ENCODE measurements at regions not wholly inside any gene's neighbourhood (a gene's known extent, or its start where the extent isn't known, plus 50 kb on each side); places are given as distances from the start of the nearest gene placed in this dataset.

GRCh38 chr1:193774536-193775323 is 588.3 kb upstream of the B3GALT2 start:
- Mint-ChIP-seq H3K9me3 (peaks cover 5% of the 10 kb centered on the region), H3K27ac (no peak overlapping the region), H3K27me3 (no peaks in the 10 kb centered on the region), H3K36me3 (no peaks in the 10 kb centered on the region), H3K4me3 (no peak overlapping the region), H3K4me1 (no peaks in the 10 kb centered on the region)
- ATAC-seq: no peak

- Mint-ChIP-seq H3K27me3 (no peaks in the 10 kb centered on the region), H3K36me3 (no peaks in the 10 kb centered on the region), H3K4me3 (no peak overlapping the region), H3K9me3 (peaks cover 5% of the 10 kb centered on the region), H3K27ac (no peak overlapping the region), H3K4me1 (no peaks in the 10 kb centered on the region)
- ATAC-seq: no peak
Observed at GRCh38 chr1:193771596-193771995, 585.2 kb upstream of the B3GALT2 start.

GRCh38 chr1:193769651-193770050 is 583.2 kb upstream of the B3GALT2 start:
- H3K36me3 Mint-ChIP-seq: no peaks in the 10 kb centered on the region
- H3K27me3 Mint-ChIP-seq: no peaks in the 10 kb centered on the region
- ATAC-seq: no peak
- H3K27ac Mint-ChIP-seq: no peak overlapping the region
- H3K4me3 Mint-ChIP-seq: no peak overlapping the region
- H3K9me3 Mint-ChIP-seq: no peaks in the 10 kb centered on the region
- no peaks in the 10 kb centered on the region for H3K4me1 Mint-ChIP-seq

GRCh38 chr1:193767886-193768285 is 581.5 kb upstream of the B3GALT2 start:
- Mint-ChIP-seq H3K27me3 (no peaks in the 10 kb centered on the region), H3K4me1 (no peaks in the 10 kb centered on the region), H3K27ac (no peak overlapping the region), H3K9me3 (no peaks in the 10 kb centered on the region), H3K4me3 (no peak overlapping the region), H3K36me3 (no peaks in the 10 kb centered on the region)
- ATAC-seq: no peak

- Mint-ChIP-seq H3K27me3 (no peaks in the 10 kb centered on the region), H3K9me3 (no peaks in the 10 kb centered on the region), H3K4me3 (no peak overlapping the region)
Observed at GRCh38 chr1:193766329-193766728, 579.9 kb upstream of the B3GALT2 start.

GRCh38 chr1:193763266-193763665 is 576.9 kb upstream of the B3GALT2 start:
- Mint-ChIP-seq H3K4me1 (no peaks in the 10 kb centered on the region), H3K27me3 (no peaks in the 10 kb centered on the region), H3K4me3 (no peak overlapping the region), H3K27ac (no peak overlapping the region), H3K9me3 (no peaks in the 10 kb centered on the region), H3K36me3 (no peaks in the 10 kb centered on the region)
- ATAC-seq: no peak

More at GRCh38 chr1:193766329-193766728, 579.9 kb upstream of the B3GALT2 start:
- ATAC-seq: no peak
- Mint-ChIP-seq H3K4me1 (no peaks in the 10 kb centered on the region), H3K27ac (no peak overlapping the region), H3K36me3 (no peaks in the 10 kb centered on the region)

GRCh38 chr1:193762236-193762635 is 575.8 kb upstream of the B3GALT2 start:
- no peak for ATAC-seq
- Mint-ChIP-seq H3K4me3 (no peak overlapping the region), H3K27ac (no peak overlapping the region), H3K27me3 (no peaks in the 10 kb centered on the region), H3K36me3 (no peaks in the 10 kb centered on the region), H3K4me1 (no peaks in the 10 kb centered on the region), H3K9me3 (no peaks in the 10 kb centered on the region)

GRCh38 chr1:193755441-193755840 is 569.0 kb upstream of the B3GALT2 start:
- Mint-ChIP-seq H3K4me3 (no peak overlapping the region), H3K36me3 (no peaks in the 10 kb centered on the region), H3K27ac (no peak overlapping the region)

GRCh38 chr1:193754732-193755427 is 568.5 kb upstream of the B3GALT2 start:
- no peaks in the 10 kb centered on the region for H3K27me3 Mint-ChIP-seq
- H3K4me1 Mint-ChIP-seq: no peaks in the 10 kb centered on the region
- H3K36me3 Mint-ChIP-seq: no peaks in the 10 kb centered on the region
- no peaks in the 10 kb centered on the region for H3K9me3 Mint-ChIP-seq
- no peak overlapping the region for H3K4me3 Mint-ChIP-seq
- ATAC-seq: no peak
- H3K27ac Mint-ChIP-seq: no peak overlapping the region

More at GRCh38 chr1:193755441-193755840, 569.0 kb upstream of the B3GALT2 start:
- no peak for ATAC-seq
- Mint-ChIP-seq H3K4me1 (no peaks in the 10 kb centered on the region), H3K9me3 (no peaks in the 10 kb centered on the region), H3K27me3 (no peaks in the 10 kb centered on the region)

- ATAC-seq: no peak
- Mint-ChIP-seq H3K36me3 (no peaks in the 10 kb centered on the region), H3K27ac (no peak overlapping the region), H3K4me3 (no peak overlapping the region), H3K27me3 (no peaks in the 10 kb centered on the region), H3K9me3 (no peaks in the 10 kb centered on the region), H3K4me1 (no peaks in the 10 kb centered on the region)
Observed at GRCh38 chr1:193754151-193754550, 567.7 kb upstream of the B3GALT2 start.

- H3K4me3 Mint-ChIP-seq: no peak overlapping the region
- no peaks in the 10 kb centered on the region for H3K36me3 Mint-ChIP-seq
- no peaks in the 10 kb centered on the region for H3K9me3 Mint-ChIP-seq
- H3K27me3 Mint-ChIP-seq: no peaks in the 10 kb centered on the region
- no peak for ATAC-seq
- H3K4me1 Mint-ChIP-seq: no peaks in the 10 kb centered on the region
- H3K27ac Mint-ChIP-seq: no peak overlapping the region
Observed at GRCh38 chr1:193753038-193753756, 566.8 kb upstream of the B3GALT2 start.

GRCh38 chr1:193749868-193750267 is 563.5 kb upstream of the B3GALT2 start:
- Mint-ChIP-seq H3K9me3 (no peaks in the 10 kb centered on the region), H3K36me3 (no peaks in the 10 kb centered on the region)

GRCh38 chr1:193747579-193747978 is 561.2 kb upstream of the B3GALT2 start:
- no peak for ATAC-seq
- Mint-ChIP-seq H3K27ac (no peak overlapping the region), H3K9me3 (no peaks in the 10 kb centered on the region), H3K4me1 (no peaks in the 10 kb centered on the region), H3K4me3 (no peak overlapping the region), H3K27me3 (no peaks in the 10 kb centered on the region), H3K36me3 (no peaks in the 10 kb centered on the region)

More at GRCh38 chr1:193749868-193750267, 563.5 kb upstream of the B3GALT2 start:
- no peaks in the 10 kb centered on the region for H3K27me3 Mint-ChIP-seq
- ATAC-seq: no peak
- H3K4me3 Mint-ChIP-seq: no peak overlapping the region
- H3K4me1 Mint-ChIP-seq: no peaks in the 10 kb centered on the region
- H3K27ac Mint-ChIP-seq: no peak overlapping the region

- Mint-ChIP-seq H3K4me3 (no peak overlapping the region), H3K27me3 (no peaks in the 10 kb centered on the region), H3K4me1 (no peaks in the 10 kb centered on the region), H3K27ac (no peak overlapping the region), H3K9me3 (no peaks in the 10 kb centered on the region), H3K36me3 (no peaks in the 10 kb centered on the region)
- no peak for ATAC-seq
Observed at GRCh38 chr1:193741228-193741627, 554.8 kb upstream of the B3GALT2 start.

- no peaks in the 10 kb centered on the region for H3K9me3 Mint-ChIP-seq
- no peaks in the 10 kb centered on the region for H3K36me3 Mint-ChIP-seq
- H3K4me1 Mint-ChIP-seq: no peaks in the 10 kb centered on the region
- H3K27ac Mint-ChIP-seq: no peak overlapping the region
- H3K4me3 Mint-ChIP-seq: no peak overlapping the region
- no peak for ATAC-seq
- no peaks in the 10 kb centered on the region for H3K27me3 Mint-ChIP-seq
Observed at GRCh38 chr1:193740762-193741161, 554.3 kb upstream of the B3GALT2 start.

Data from stimulated activated memory B cell treated with anti-CD40 and anti-IgM and Interleukin-4, amounts not matched to agents 10 μg/mL and 1 μg/mL and 100 μg/mL, for 72 hours (primary cell).